Epithelial cell of proximal tubule (primary cell): ENCODE measurements at regions not wholly inside any gene's neighbourhood (a gene's known extent, or its start where the extent isn't known, plus 50 kb on each side); places are given as distances from the start of the nearest gene placed in this dataset.

Experiments used
- DNase-seq: peaks from one replicate; pipeline ENCODE4 v3.0.0-alpha.2; 2011; ENCODE audit warnings: low read depth
- H3K4me3 ChIP-seq: 2 replicates; pipeline ENCODE4 v1.5.1; 2011; ENCODE audit warnings: low read depth, mild to moderate bottlenecking, low read length
- TF ChIP-seq, protein P1 (sequence below): conservative IDR thresholded peaks from 2 replicates; pipeline ENCODE4 v1.5.1; 2012; ENCODE audit warnings: low read depth, mild to moderate bottlenecking, low read length

- TF ChIP-seq, protein P1, sequence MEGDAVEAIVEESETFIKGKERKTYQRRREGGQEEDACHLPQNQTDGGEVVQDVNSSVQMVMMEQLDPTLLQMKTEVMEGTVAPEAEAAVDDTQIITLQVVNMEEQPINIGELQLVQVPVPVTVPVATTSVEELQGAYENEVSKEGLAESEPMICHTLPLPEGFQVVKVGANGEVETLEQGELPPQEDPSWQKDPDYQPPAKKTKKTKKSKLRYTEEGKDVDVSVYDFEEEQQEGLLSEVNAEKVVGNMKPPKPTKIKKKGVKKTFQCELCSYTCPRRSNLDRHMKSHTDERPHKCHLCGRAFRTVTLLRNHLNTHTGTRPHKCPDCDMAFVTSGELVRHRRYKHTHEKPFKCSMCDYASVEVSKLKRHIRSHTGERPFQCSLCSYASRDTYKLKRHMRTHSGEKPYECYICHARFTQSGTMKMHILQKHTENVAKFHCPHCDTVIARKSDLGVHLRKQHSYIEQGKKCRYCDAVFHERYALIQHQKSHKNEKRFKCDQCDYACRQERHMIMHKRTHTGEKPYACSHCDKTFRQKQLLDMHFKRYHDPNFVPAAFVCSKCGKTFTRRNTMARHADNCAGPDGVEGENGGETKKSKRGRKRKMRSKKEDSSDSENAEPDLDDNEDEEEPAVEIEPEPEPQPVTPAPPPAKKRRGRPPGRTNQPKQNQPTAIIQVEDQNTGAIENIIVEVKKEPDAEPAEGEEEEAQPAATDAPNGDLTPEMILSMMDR: no peak
- DNase-seq: no peak
- no peak overlapping the region for H3K4me3 ChIP-seq
Observed at GRCh38 chr10:62919776-62920175, 103.6 kb upstream of the EGR2 start.

DNA sequence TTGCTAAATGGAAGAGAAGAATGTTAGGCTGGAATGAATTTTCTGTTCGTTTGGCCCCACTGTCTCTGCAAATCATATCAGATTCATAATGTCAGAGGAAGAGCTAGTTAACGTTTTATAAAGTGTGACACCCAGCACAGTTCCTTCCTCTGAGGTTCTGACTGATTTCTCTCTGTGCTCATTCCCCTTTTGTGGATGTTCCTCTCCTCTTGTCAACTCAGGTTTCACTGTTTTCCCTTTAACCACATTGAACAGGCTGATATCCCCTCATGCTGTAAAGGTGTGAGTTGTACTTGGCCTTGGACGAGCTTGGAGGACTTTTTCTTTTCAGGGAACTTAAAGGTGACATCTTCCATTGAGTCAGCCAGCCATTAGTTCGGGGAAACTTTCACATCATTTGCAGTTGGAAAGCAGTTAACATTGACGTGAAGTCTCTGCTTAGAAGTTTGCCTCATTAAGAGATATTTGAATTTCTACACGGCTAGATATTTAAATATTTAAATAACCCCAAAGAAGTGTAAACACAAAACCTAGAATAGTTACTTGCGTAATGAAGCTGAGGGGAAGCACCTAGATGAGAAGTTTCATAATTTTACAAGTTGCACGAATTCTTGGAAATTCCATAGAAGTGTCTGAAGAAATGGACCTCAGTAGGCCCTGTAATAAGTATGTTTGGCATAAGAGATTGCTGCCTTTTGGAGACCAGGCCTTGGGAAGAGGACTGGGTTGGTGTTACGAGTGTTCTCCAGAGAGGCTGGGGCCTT, 101.5 kb upstream of the EGR2 start:
- TF ChIP-seq, protein P1: no peak
- DNase-seq: no peak

GRCh38 chr10:62916141-62916603, 100.0 kb upstream of the EGR2 start:
- no peak overlapping the region for H3K4me3 ChIP-seq
- peak; percentile 32 for DNase-seq
- TF ChIP-seq, protein P1: no peak

More for the DNA sequence above, 101.5 kb upstream of the EGR2 start:
- H3K4me3 ChIP-seq: no peak overlapping the region

GRCh38 chr10:62915158-62915557, 99.0 kb upstream of the EGR2 start:
- TF ChIP-seq, protein P1: no peak
- DNase-seq: no peak
- H3K4me3 ChIP-seq: no peak overlapping the region

DNA sequence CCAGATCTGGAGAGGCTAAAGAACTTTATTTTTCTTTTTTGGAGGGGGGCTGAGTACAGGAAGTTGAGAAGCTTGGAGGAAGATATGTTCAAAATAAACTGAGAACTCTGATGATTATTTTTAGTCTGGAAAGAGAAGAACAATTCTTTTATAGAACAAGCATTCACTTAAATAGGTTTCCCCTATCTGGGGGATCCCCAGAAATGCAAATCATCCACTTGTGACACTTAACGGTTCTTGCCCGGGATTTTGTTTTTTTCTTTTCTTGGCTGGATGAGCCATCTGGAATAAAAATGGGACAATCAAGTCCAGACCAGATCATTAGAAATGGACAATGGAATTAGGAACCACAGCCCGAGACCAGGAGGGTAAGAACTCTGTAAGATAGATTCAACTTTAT, 95.9 kb upstream of the EGR2 start:
- TF ChIP-seq, protein P1: no peak
- no peak for DNase-seq
- H3K4me3 ChIP-seq: no peak overlapping the region

DNA sequence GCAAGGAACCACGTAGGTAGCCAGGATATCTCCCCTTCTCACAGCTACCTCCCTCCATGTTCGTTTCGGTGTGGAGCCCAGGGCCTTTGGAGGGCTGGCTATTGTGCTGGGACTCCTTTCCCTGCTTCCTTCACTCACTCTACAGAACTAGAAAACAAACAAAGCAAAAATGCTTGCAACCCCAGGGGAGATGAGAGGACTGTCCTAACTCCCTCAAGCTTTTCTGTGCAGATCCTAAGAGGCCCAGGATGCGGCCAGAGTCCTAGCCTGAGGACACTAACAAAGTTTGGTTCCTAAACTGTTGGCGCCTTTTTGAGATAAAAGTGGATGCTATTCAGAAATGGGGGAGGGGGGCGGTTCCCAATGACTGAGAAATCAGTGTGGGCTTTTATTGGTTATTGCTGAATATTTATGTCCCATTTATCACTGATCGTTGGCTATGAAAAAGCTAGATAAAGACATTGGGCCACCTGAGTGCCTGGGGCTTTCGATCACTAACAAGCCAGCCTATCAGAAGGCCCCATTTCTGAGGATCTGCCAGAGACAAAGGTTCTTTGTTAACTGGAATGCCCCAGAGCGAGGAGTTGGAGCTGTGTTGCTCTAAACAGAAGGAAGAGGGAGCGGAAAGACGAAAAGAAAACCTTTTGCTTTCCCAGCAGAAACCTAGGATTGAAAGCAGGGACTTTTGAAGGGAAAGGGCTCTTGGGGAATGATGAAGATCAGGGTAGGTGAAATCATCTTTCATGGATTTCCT, 95.2 kb upstream of the EGR2 start:
- no peak overlapping the region for H3K4me3 ChIP-seq
- no peak for DNase-seq
- TF ChIP-seq, protein P1: no peak
